Stimulated activated CD8-positive, alpha-beta memory T cell treated with anti-CD3 and anti-CD28 coated beads, Interleukin-12 subunit alpha, Interleukin-12 subunit beta, amount 100 ng/mL, for 4 hours (primary cell): ENCODE measurements at regions not wholly inside any gene's neighbourhood (a gene's known extent, or its start where the extent isn't known, plus 50 kb on each side); places are given as distances from the start of the nearest gene placed in this dataset.
"Not testable (repeated sequence)": the region's sequence is repeated elsewhere in the genome, so short reads cannot be mapped to it uniquely, and the experiment has no call there.

Source experiments
- DNase-seq: peaks from one replicate; pipeline ENCODE4 v3.0.0-alpha.2; 2020; ENCODE audit warnings: low read depth

DNA sequence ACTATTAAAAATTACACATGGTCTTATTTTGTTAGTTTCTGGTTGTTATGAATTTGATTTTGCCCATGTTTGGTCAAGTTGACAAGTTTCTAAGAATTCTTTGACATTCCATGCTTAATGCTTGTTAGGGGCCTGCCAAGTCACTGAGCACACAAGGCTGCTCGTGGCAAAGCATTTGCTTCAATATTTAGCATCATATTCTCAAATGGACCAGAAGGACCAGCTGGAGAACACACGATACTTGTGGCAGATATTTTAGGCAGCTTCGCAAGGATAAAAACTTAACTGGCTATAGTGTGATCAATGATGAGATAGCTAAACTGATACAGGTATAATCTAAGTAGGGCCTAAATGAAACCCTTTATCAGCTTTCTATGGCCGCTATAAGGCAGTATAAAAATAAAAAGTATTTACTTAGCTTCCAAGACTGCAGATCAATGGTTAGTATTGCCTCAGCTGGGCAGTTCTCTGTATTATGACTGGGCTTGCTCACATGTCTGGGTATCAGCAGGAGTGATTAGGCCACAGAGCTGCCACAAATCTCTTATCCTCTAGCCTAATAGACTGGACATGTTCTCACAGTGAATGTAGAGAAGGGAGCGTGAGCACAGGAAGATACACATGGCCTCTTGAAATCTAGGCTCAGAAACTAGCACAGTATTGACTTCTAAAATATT lies 155.9 kb upstream of the SPRY2 start:
- DNase-seq, result no peak

DNA sequence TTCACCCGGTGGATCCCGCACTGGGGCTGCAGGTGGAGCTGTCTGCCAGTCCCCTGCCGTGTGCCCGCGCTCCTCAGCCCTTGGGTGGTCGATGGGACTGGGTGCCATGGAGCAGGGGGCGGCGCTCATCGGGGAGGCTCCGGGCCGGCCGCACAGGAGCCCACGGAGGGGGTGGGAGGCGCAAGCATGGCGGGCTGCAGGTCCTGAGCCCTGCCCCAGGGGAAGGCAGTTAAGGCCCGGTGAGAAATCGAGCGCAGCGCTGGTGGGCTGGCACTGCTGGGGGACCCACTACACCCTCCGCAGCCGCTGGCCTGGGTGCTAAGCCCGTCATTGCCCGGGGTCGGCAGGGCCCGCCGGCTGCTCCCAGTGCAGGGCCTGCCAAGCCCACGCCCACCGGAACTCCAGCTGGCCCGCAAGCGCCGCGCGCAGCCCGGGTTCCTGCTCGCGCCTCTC lies 149.6 kb upstream of the SPRY2 start:
- DNase-seq, result not testable (repeated sequence)

DNA sequence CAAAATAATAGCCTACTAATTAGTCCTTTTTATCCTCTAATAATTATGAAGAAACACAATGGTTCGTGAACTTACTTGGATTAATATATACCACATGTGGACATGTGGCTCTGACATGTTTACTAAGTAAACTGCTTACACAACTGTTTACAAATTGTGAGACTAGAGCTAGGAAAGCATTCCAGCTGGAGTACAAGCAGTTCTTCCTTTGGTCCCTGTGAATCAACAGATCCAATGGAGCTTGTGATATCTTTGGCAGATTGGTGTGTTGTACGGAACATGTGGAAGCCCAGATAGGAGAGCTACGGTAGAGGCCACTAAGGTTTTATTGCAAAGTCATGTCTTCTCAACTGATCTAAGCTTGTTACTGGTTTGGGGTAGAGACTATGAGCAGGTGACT lies 145.5 kb upstream of the SPRY2 start:
- DNase-seq, result no peak

DNA sequence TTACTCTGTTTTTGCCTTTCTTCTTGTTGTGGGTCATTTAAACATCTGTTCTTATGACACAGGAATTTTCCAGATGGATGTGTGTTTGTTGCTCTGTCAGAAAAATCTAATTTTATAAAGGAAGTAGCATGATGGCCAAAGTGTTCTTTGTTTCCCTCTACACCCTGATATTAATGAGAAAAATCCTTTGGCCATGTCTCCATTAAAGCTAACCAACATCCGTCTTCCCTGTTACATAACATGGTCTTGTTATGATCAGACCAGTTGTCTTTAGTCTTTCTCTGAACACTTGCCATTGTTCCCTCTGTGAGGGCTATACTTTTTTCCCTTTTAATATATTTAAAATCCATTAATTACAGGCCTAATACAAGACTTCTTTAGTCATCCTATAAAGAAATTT lies 142.2 kb upstream of the SPRY2 start:
- DNase-seq, result no peak

DNA sequence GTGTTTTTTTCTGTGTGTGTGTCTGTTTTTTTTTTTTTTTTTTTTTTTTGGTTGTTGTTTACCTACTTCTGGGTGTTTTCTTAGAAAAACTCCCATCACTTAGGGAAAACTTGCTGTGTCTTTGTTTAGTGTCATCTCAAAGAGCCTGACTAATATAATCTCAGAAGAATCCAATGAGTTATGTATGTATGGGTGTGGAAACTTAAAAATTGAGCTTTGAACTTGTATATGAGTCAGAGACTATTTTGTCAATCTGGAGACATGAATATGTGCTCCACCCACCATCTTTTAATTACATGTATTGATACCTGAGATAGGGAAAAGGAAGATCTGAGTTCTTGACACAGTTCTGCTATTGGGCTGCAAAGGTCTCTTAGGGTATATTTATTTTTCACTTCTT lies 140.7 kb upstream of the SPRY2 start:
- DNase-seq, result no peak

DNA sequence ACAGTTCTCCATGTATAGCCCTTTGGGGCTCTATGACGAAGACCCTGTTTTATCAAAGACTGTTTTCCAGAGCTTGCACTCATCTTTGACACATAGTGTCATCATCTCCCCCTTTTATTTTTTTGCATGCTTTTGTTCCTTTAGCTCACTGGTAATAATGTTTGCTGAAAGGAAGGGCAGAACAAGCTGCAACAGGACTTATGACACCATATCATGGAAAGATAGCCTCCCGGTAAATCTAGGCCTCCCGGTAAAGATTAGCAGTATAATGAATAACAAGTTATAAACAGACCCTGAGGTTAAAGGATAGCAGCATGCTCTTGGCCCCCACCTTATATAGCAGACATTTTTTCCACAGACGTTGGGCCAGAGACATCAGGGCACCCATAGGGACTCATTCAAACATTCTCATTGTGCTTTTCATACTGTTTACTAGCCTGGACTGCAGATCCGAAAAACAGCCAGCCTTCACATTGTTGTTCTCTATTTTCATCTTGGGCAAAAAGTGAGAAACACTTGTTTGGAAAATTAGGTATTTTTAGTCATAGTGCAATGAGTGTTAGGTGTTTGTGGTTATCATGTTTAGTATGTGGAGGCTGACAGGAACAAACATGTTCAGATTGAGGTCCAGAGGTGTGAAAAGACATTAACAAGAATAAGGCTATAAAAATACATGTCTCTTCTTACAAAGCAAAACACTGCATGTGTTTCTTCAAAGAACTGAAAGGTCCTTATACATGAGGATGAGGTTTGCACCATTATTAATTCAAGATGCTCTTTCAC lies 136.9 kb upstream of the SPRY2 start:
- no peak for DNase-seq

DNA sequence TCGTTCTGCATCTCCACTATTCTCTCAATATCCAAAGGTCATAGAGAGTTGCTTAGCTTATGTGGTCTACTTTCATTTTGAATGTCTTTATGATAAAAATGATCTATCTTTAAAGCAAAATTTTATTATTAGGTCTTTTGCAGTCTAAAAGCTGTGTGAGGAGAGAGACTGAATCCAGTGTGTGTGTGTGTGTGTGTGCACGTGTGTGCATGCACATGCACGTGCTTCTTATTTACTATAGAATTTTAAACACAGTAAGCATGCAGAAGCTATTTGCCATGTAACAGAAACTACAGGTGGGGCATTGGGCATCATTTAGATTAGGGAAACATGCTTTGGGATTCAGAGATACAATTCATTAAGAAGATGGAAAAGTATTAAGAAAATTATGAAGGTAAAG lies 136.0 kb upstream of the SPRY2 start:
- DNase-seq, result no peak

DNA sequence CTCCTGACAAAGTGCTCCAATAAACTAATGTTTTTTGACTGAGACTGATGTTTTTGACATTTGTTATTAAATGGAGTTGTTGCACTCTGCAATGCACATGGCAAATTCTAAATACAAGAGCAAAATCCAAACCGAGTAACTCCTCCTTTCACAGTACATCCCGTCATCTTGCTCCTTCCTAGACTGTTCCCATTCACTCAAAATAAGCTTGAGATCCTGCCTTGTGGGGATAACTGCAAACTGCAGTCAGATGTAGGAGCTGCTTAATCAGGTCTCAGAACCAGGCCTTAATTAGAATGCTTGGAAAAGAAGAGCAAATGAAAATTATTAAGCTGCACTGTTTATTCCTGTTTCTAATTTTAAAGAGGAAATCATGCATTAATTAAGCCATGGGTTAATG lies 134.8 kb upstream of the SPRY2 start:
- DNase-seq, result no peak

DNA sequence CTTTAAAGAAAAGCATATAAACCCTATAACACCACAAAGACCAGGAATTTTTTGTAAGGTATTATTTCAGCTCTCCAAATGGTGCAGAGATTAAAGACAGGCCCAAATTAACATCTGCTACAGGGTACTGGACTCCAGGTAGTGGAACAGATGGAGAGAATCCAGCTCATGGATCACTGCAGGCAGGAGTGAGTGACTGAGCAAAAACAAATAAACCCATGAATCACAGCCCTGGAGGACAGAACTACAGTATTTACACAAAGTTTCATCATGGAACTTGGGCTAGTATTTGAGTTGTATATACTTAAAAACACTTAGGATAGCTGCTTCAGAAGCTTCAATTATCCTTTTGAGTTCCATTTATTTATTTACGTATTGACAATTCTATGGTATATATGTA lies 132.8 kb upstream of the SPRY2 start:
- no peak for DNase-seq

DNA sequence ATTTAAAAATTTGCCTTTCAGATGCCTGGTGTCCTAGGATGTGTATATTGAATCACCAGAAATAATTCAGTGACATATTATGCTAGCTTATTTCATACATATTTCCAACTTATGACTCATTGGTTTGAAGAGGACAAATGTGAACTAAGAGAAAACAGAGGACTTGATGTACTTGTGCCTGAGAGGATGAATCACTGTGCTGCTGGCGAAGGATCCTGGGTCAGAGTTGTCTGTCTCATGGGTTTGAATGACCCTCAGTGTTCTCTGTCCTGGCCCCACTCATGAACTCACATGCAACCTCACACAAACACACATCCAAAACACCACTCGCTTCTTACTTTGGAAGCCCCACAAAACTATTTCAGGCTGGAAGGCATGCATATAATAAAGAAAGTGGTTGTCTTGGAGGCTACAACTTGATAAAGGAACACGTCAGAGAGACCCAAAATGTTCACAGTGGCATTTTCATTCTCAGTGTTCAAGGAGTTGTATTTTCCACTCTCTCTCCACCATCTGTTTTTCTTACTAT lies 129.0 kb upstream of the SPRY2 start:
- no peak for DNase-seq

DNA sequence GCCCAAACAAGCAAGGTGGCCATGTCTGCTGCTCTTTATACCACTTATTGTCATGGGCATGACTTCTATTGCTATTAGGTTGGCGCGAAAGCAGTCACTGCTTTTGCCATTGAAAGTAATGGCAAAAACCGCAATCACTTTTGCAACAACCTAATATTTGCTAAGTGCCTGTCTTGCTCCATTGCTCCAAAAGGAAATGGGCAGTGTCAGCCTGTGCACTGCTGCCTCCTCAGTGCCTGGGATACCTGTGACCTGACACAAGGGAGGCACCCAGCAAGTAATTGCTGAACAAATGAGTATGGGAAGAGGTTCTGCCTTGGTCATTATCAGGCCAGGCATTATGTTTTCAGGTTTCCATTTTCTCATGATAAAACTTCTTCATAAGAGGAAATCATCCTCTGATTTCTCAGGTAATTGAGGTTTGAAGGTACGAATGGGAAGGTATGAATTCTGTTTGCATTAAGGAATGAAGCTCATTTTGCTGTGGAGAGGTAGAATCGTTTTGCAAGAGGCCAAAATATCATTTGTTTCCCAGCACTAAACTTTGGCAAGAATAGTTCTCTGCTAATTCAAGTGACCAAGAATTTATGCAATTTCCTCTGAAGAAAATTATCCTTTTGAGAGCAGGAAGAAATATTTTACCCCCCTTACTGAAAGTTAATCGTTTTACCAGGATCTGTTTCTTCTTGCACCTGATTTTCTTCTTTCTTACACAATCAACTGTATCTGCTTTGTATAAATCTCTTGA lies 128.4 kb upstream of the SPRY2 start:
- no peak for DNase-seq

DNA sequence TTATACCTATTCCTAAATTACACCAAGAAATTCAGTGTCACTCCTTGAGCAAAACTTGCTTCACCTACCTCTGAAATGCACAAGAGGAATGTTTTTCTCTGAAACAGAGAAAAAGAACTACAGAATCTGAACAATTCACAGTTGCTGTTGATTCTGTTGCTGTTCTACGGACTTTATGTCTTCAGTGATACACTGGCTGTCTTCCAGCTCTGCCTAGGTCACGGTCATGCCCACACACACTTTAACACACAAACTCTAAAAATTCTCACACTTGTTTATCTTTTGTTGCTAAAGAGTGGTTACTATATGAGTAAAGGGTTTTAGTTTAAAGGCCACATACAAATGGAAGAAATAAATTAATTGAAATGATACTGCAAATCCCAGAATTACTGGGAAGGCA lies 124.4 kb upstream of the SPRY2 start:
- no peak for DNase-seq

DNA sequence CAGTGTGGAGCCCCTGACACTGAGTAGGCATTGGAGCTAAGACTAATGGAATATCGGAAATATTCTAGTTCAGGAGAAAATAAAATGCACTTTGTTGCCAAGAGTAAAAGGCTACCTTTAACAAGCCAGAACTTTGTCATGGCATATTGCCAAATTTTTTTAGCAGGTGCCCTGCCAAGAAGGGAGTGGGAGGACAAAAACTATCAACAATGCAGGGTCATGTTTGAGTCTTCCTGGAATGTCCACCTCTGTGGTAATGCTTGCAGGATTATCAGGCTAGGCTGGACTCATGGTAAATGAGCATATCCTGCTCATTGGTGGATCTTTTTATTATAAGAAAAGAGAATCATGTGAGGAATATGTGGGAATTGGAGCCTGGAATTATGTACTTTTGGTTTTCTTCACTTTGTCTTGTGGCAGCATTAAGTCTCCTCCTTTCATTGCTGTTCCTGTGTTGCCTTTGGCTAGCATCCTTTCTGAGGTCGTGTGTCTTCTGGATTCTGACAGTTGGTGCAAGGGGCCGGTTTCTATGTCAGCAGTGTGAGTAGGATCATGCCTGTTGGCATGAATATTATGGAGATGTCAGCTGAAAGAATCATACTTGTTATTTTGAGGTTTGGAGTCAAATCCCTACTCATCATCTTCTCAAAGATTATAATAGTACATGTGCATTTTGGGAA lies 122.9 kb upstream of the SPRY2 start:
- DNase-seq, result no peak

DNA sequence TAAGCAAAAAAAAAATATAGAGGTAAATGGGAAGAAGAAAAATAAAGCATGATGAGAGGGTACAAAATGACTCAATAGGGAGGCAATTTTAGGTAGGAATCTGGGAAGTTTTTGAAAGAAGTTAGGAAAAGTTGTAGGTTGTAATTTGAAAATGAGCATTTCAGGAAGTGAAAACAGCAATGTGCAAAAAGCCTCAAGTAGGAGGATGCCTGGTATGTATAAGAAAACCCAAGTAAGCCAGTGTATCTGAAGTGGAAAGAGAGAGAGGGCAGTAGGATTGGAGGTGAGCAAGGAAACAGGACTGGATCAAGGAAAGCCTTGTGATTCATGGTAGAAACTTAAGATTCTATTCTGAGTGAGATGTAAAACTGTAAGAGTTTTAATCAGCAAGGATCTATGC lies 121.6 kb upstream of the SPRY2 start:
- DNase-seq, result no peak

DNA sequence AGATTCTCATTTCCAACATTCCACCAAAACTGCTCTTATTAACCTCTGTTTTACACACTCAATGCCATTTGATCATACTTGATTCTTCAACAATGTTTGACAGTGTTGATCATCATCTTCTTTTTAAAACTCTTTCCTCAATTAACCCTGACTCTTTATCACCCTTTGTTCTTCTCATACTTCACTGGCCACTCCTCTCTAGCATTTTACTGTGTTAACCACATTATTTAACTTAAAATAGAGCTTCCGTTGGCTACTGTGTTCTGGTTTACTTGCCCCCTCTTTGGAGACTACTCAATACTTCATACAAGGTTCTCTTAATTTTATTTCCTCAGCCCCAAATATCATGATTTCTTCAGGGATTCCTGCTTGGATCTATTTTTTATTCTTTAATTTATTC lies 121.1 kb upstream of the SPRY2 start:
- DNase-seq, result no peak

DNA sequence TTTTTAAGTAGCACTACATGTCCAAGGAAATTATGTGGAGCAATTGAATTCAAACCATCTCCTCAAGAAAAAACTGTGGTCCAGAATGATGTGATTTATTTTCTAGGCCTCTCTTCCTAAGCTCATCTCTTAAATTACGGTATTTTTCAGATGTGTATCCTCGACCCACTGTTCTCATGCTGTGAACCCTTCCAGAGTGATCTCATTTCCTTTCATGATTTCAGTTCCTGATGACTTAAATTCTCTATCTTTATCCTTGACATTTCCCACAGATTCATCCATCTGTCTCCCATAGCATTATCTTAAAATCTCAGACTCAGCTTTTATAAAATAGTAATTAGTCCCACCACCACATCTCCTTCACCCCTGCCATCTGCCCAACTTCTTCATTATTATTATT lies 117.6 kb upstream of the SPRY2 start:
- no peak for DNase-seq

DNA sequence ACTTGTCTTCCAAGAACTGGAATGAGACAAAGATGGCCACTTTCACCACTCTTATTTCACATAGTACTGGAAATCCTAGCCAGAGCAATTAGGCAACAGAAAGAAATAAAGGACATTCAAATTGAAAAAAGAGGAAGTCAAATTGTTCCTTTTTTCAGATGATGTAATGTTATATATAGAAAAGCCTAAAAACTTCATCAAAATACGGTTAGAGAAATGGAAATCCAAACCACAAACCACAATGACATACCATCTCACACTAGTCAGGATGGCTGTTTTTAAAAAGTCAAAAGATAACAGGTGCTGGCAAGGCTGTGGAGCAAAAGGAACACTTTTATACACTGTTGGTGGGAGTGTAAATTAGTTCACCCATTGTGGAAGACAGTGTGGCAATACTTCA lies 113.3 kb upstream of the SPRY2 start:
- no peak for DNase-seq

DNA sequence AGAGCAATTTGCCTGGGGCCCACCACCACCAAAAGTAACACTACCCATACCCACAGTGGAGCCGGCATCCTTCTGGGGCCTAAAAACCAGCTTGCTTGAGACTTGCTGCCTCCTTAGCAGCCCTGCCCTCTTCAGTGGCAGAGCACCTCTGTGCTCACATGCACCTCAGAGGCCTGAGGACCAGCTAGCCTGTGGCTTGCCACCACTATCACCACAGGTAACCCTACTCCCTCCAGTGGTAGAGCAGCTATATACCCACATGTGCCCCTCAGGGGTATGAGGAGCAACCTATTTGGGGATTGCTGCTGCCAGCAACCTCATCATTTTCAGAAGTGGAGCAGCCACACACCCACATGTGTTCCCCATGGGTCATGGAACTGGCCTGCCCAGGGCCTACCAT lies 111.4 kb upstream of the SPRY2 start:
- no peak for DNase-seq

DNA sequence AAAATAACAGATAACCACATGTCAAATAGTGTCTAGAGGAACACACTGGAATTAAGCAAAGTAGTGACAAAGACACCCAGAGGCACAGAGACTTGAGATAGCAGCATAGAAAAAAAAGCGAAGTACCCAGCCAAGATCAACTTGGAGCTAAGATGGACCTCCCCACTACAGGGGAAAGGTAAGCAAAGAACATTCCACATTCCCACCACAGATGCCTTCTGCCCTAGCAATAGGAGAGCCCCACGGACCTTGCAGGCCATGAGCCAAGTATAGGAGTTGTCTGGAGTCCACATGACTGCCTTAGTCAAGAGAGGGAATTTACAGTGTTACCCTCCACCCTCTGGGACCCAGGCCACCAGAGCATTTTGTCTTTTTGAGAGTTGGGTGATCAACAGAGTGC lies 110.7 kb upstream of the SPRY2 start:
- DNase-seq, result no peak

DNA sequence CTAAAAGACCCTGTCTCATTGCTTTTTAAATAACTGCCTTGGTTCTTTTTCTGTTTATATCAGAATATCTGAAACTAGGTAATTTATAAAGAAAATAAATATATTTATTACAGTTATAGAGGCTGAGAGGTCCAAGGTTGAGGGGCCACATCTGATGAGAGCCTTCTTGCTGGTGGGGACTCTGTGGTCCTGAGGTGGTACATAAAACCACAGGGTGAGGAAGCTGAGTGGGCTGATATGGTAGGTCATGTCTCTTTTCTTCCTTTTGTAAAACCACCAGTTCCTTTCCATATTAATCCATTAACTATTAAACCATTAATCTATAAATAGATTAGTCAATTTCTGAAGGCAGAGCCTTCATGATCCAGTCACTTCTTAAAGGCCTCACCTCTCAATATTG lies 109.5 kb upstream of the SPRY2 start:
- no peak for DNase-seq

DNA sequence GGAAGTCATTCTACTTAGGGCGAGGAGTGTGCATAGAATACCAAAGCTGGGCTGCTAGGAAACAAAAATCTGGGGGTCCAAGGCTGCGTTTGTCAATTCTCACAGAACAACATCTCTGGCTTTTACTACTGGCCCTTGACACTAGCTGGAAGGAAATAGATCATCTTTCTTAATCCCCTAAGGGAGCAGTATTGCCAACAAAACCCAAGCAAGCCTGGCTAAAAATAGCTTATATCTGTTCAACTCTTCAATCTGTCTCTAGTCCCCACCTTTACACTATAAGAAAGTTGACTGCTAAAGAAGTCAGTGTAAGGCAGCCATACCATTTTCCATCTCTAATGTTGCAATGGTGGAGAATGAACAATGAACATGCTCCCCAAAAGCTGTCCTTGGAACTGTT lies 107.8 kb upstream of the SPRY2 start:
- DNase-seq, result no peak

DNA sequence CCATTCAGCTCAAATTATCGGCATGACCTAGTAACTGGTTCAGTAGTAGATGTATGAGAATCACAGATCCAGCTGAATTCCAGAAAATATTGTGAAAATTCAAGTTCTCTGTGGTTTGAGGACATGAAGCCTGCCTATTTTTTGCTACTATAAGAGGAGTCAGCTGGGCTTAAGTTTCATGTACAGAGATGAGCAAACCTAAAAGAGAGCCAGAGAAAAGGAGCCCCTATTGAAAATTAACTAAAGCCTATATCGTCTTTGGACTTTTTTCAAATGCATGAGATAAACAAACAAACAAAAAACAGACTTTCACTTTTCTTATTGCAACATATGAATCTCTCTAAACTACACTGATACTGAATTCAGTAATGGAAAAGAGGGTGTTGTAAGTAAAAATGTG lies 106.8 kb upstream of the SPRY2 start:
- DNase-seq, result no peak
